Fibroblast of lung (primary cell): ENCODE measurements at regions not wholly inside any gene's neighbourhood (a gene's known extent, or its start where the extent isn't known, plus 50 kb on each side); places are given as distances from the start of the nearest gene placed in this dataset.

Source experiments
- CTCF ChIP-seq, 2 donors: IDR thresholded peaks in 1 of 2; conservative IDR thresholded peaks in 1 of 2; 1 replicate in 1 of 2; 2 replicates in 1 of 2; pipeline ENCODE4 v1.5.1; 2011 to 2012; ENCODE audit warnings: low read length in 2 of 2, control low read depth in 1 of 2, inconsistent platforms in 1 of 2, low read depth in 1 of 2, mild to moderate bottlenecking in 1 of 2
- EZH2 ChIP-seq: IDR thresholded peaks from 2 replicates; pipeline ENCODE4 v1.5.1; 2012; ENCODE audit warnings: low read length, control low read depth, mild to moderate bottlenecking; ENCODE audit errors: missing control alignments

DNA sequence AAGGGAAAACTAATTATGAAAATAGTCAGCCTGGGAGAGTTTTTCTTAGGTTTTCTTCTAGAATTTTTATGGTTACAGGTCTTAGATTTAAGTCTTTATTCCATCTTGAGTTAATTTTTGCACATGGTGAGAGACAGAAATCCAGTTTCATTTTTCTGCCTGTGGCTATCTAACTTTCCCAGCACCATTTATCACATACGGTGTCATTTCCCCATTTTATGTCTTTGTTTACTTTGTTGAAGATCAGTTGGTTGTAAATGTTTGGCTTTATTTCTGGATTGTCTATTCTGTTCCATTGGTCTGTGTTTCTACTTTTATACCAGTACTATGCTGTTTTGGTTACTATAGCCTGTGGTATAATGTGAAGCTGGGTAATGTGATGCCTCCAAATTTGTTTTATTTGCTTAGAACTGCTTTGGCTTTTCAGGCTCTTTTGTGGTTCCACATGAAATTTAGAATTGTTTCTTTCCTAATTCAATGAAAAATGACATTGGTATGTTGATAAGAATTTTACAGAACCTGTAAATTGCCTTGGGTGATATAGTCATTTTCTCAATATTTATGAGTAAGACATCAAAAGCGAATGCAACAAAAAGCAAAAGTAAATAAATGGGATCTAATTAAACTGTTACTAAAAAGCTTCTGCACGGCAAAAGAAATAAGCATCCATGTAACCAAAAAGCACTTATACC lies 146.1 kb upstream of the NOL4 start:
- TF ChIP-seq CTCF (conservative IDR thresholded peaks at IDR 0.05 in 1 of 2, IDR thresholded peaks at IDR 0.05 in 1 of 2; ENCODE audit: low read depth in 1 of 2, low read length in 2 of 2) (no peak), EZH2 (no peak)
